WERI-Rb-1 (cell line): ENCODE measurements at regions not wholly inside any gene's neighbourhood (a gene's known extent, or its start where the extent isn't known, plus 50 kb on each side); places are given as distances from the start of the nearest gene placed in this dataset.
"Not testable (repeated sequence)": the region's sequence is repeated elsewhere in the genome, so short reads cannot be mapped to it uniquely, and the experiment has no call there.

ENCODE experiments used
- DNase-seq: peaks from one replicate; pipeline ENCODE4 v3.0.0-alpha.2; 2020
- H3K27ac ChIP-seq: fragments of 250-450 bp; sonication (Bioruptor Pico); 2 replicates; pipeline ENCODE4 v1.5.1; 2020; ENCODE audit warnings: mild to moderate bottlenecking, moderate library complexity
- H3K27me3 ChIP-seq: fragments of 250-450 bp; sonication (Bioruptor Pico); 2 replicates; pipeline ENCODE4 v1.5.1; 2021; ENCODE audit warnings: mild to moderate bottlenecking, low read depth, moderate library complexity; ENCODE audit not compliant: insufficient read depth, severe bottlenecking
- H3K36me3 ChIP-seq: fragments of 250-450 bp; sonication (Bioruptor Pico); 2 replicates; pipeline ENCODE4 v1.5.1; 2020; ENCODE audit warnings: mild to moderate bottlenecking, moderate library complexity
- H3K4me3 ChIP-seq: 2 replicates; pipeline ENCODE4 v1.5.1; 2011; ENCODE audit warnings: low read depth, mild to moderate bottlenecking, control low read depth, low read length
- H3K9me3 ChIP-seq: fragments of 250-450 bp; sonication (Bioruptor Pico); 2 replicates; pipeline ENCODE4 v1.5.1; 2021; ENCODE audit warnings: mild to moderate bottlenecking, moderate library complexity; ENCODE audit not compliant: severe bottlenecking
- CTCF ChIP-seq: IDR thresholded peaks from 2 replicates; pipeline ENCODE4 v1.5.1; 2011; ENCODE audit warnings: low read depth, mild to moderate bottlenecking, control low read depth, inconsistent platforms, low read length

- Histone ChIP-seq H3K9me3 (no peaks in the 10 kb centered on the region), H3K36me3 (no peaks in the 10 kb centered on the region), H3K27ac (no peak overlapping the region), H3K27me3 (no peaks in the 10 kb centered on the region), H3K4me3 (no peak overlapping the region)
- no peak for DNase-seq
- TF ChIP-seq CTCF: peak; percentile 58
These were observed 116.8 kb upstream of the SHISA3 start for GRCh38 chr4:42280327-42281095.

- no peak for DNase-seq
- no peaks in the 10 kb centered on the region for H3K27me3 ChIP-seq
- TF ChIP-seq CTCF: no peak
- H3K36me3 ChIP-seq: no peaks in the 10 kb centered on the region
- no peak overlapping the region for H3K27ac ChIP-seq
- H3K4me3 ChIP-seq: peak overlapping the region; percentile 33; the same call in 1 of the 2 replicates
- H3K9me3 ChIP-seq: no peaks in the 10 kb centered on the region
These were observed 115.8 kb upstream of the SHISA3 start for GRCh38 chr4:42281324-42282020.

GRCh38 chr4:42282081-42282901, 115.0 kb upstream of the SHISA3 start:
- Histone ChIP-seq H3K4me3 (peak overlapping the region; percentile 33), H3K9me3 (no peaks in the 10 kb centered on the region), H3K36me3 (no peaks in the 10 kb centered on the region), H3K27me3 (no peaks in the 10 kb centered on the region), H3K27ac (0 out of 2 replicates have a peak overlapping the region, but pooled peaks have one; percentile 27)
- peak; percentile 62 for DNase-seq
- peak; percentile 53 for TF ChIP-seq CTCF

DNA sequence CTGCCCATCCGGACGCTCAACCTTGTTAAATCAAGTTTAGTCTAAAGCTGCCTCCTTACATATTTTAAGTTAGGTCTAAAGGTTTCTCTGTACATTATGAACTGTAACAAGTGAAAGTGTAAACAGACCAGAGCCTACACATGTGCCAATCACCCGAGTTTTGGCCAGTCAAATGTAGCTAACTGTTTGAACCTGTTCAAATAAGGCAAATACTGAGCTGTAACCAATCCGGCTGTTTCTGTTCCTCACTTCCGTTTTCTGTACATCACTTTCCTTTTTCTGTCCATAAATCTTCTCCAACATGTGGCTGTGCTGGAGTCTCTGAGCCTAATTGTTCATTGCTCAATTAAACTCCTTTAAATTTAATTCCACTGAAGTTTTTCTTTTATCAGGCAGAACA, 113.3 kb upstream of the SHISA3 start:
- H3K36me3 ChIP-seq: no peaks in the 10 kb centered on the region
- H3K27ac ChIP-seq: no peak overlapping the region
- no peaks in the 10 kb centered on the region for H3K27me3 ChIP-seq
- H3K9me3 ChIP-seq: no peaks in the 10 kb centered on the region
- DNase-seq: no peak
- TF ChIP-seq CTCF: no peak
- no peak overlapping the region for H3K4me3 ChIP-seq

DNA sequence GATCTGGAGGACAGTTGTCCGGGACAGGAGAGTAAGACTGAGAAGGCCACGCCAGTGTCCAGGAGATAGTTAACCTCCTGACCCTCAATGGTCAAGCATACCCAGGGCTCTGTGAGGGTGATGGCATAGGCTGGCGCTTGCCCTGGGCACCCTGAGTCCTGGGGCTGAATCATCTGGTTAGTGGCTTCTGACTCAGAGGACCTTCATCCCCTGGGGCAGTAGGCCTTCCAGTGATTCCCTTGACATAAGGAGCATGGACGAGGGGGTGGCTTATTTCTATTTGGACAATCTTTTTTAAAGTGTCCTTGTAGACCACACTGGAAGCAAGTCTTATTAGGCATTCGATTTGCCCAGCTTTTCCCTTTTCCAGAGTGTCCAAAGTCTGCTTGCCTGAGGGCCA, 108.4 kb upstream of the SHISA3 start:
- H3K27me3 ChIP-seq, H3K9me3 ChIP-seq, H3K4me3 ChIP-seq, H3K36me3 ChIP-seq, H3K27ac ChIP-seq, DNase-seq: not testable (repeated sequence)

DNA sequence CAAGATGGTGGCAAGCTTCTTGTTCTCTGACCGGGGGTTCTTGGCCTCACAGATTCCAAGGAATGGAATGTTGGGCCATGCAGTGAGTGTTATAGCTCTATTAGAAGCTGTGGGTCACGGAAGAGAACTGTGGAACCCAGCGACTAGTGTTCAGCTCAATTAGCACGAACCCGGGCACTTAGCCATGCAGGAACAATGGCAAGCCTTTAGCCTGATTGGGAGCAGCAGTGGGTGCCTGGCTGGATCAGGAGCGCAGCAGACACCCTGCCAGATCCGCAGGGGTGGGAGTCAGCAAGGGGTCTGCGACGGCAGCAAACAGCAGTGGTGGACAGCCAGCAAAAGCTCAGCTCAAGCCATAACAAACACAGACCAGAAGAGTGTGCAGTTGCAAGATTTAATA, 105.1 kb upstream of the SHISA3 start:
- H3K36me3 ChIP-seq, H3K9me3 ChIP-seq, DNase-seq, H3K27me3 ChIP-seq, H3K4me3 ChIP-seq, H3K27ac ChIP-seq: not testable (repeated sequence)
